HAP-1 (cell line): ENCODE measurements at regions not wholly inside any gene's neighbourhood (a gene's known extent, or its start where the extent isn't known, plus 50 kb on each side); places are given as distances from the start of the nearest gene placed in this dataset.
"Not testable (repeated sequence)": the region's sequence is repeated elsewhere in the genome, so short reads cannot be mapped to it uniquely, and the experiment has no call there.

Experiments
- DNase-seq, 2 experiments: peaks; one replicate each; pipeline ENCODE4 v3.0.0-alpha.2; 2016 to 2020; ENCODE audit warnings: low spot score in 2 of 2
- H3K27me3 ChIP-seq: fragments of 250-450 bp; sonication (Bioruptor Pico); 2 replicates; pipeline ENCODE4 v1.5.1; 2020; ENCODE audit warnings: low read depth, mild to moderate bottlenecking, moderate library complexity
- H3K36me3 ChIP-seq: fragments of 250-450 bp; sonication (Bioruptor Pico); replicated peaks from 2 replicates; pipeline ENCODE4 v1.5.1; 2020; ENCODE audit warnings: mild to moderate bottlenecking
- H3K4me1 ChIP-seq: fragments of 250-450 bp; sonication (Bioruptor Pico); 2 replicates; pipeline ENCODE4 v1.5.1; 2020; ENCODE audit warnings: mild to moderate bottlenecking
- H3K4me3 ChIP-seq: fragments of 250-450 bp; sonication (Bioruptor Pico); 2 replicates; pipeline ENCODE4 v1.5.1; 2020; ENCODE audit warnings: mild to moderate bottlenecking, moderate library complexity
- H3K9me3 ChIP-seq: fragments of 250-450 bp; sonication (Bioruptor Pico); 2 replicates; pipeline ENCODE4 v1.5.1; 2020; ENCODE audit warnings: mild to moderate bottlenecking, moderate library complexity
- in situ Hi-C: fragments of 300-500 bp; cut with MboI; formaldehyde crosslinking; loops from 3 replicates; pipeline ENCODE4 v1.14.3; 2020; ENCODE audit warnings: low sequenced_read_pairs, inconsistent platforms, mixed read lengths

DNA sequence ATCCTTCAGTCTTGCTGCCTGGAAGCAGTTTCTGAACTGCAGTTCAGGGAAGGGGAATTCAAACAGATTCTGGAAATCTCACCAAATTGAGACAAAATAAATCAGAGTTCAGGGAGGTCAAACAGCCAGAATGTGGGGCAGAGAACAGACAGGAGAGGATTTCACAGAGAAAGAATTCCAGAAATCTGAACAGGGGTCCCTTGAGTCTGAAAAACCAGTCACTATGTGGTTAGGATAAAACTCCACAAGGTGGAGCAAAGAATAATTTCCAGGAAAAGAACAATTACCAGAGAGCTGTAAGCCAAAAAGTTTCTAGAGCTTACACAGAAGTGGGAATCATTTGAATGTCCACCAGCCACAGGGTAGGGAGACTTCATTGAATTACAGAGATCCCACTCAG lies 84.7 kb downstream of the URB2 start:
- no peak for DNase-seq
- no peaks in the 10 kb centered on the region for H3K4me1 ChIP-seq
- in situ Hi-C loops: loop anchor here (10.0 kb wide), 1 partner anchor 604 kb away; no protein-coding TSS in a partner anchor
- no peaks in the 10 kb centered on the region for H3K9me3 ChIP-seq
- H3K4me3 ChIP-seq: no peak overlapping the region
- no peaks in the 10 kb centered on the region for H3K27me3 ChIP-seq
- no peaks in the 10 kb centered on the region for H3K36me3 ChIP-seq

DNA sequence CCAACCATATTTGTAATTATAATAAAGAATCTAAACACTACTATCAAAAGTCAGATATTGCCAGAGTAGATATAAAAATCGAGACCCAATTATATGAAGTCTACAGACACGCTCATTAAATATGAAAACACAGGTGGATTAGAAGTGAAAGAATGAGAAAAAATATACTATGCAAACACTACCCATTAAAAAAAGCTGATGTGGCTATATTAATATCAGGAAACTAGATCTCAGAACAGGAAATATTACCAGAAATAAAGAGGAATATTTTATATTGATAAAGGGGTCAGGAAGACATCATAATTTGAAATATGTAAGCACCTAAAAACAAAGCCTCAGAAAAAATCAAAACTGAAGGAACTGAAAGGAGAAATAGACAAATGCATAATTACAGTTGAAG lies 88.3 kb downstream of the URB2 start:
- no peak for DNase-seq
- Histone ChIP-seq H3K36me3 (no peaks in the 10 kb centered on the region), H3K9me3 (no peaks in the 10 kb centered on the region), H3K4me3 (no peak overlapping the region), H3K4me1 (no peaks in the 10 kb centered on the region), H3K27me3 (no peaks in the 10 kb centered on the region)
- in situ Hi-C loops: loop anchor here (10.0 kb wide), 1 partner anchor 600 kb away; no protein-coding TSS in a partner anchor

DNA sequence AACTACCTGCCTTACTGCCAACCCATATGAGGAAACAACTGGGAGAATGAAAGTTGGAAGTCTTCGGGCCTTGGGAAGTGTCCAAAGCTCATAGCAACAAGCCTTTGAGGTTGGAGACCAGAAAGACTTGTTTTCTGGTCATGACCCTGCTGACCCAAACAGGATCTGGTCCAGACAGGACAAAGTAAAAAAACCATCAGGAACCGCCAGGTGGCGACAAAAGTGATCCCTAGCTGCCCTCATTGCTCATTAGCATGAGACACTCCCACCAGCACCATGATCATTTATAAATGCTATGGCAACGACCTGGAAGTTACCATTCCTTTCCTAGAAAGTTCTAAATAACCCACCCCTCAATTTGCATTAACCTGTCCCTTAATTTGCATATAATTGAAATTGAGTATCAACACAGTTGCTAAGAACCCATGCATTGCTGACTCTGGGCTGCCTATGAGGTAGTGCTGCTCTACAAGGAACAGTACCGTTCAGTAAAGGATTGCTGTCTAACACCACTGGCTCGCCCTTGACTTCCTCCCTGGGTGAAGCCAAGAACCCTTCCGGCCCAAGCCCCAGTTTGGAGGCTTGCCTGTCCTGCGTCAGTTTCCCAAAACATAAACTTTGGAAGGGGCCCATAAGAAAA lies 89.0 kb downstream of the URB2 start:
- Histone ChIP-seq H3K27me3 (no peaks in the 10 kb centered on the region), H3K4me1 (no peaks in the 10 kb centered on the region), H3K4me3 (no peak overlapping the region), H3K9me3 (no peaks in the 10 kb centered on the region), H3K36me3 (no peaks in the 10 kb centered on the region)
- peak; percentile 13 to 79 for DNase-seq
- in situ Hi-C loops: loop anchor here (10.0 kb wide), 1 partner anchor 600 kb away; no protein-coding TSS in a partner anchor

DNA sequence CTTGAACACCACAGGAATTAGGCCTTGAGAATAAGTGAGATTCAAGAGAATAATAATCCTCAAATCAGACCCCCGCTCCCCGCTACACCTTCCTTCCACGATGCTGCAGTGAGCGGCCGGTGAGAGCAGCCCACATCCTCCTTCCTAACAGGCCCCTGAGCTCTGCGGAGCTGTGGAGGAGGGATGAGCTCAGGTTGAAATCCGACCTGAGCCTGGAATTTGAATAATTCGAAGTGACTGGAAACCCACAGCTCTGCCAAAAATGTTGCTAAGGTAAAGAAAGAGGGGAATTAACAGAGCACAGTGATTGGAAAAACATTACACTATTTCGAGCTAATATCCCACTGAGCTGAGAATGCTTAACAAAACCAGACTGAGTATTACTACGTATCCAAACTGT lies 90.0 kb downstream of the URB2 start:
- Histone ChIP-seq H3K36me3 (no peaks in the 10 kb centered on the region), H3K9me3 (no peaks in the 10 kb centered on the region), H3K27me3 (no peaks in the 10 kb centered on the region), H3K4me3 (no peak overlapping the region), H3K4me1 (no peaks in the 10 kb centered on the region)
- in situ Hi-C loops: loop anchor here (10.0 kb wide), 1 partner anchor 599 kb away; no protein-coding TSS in a partner anchor
- DNase-seq: no peak

DNA sequence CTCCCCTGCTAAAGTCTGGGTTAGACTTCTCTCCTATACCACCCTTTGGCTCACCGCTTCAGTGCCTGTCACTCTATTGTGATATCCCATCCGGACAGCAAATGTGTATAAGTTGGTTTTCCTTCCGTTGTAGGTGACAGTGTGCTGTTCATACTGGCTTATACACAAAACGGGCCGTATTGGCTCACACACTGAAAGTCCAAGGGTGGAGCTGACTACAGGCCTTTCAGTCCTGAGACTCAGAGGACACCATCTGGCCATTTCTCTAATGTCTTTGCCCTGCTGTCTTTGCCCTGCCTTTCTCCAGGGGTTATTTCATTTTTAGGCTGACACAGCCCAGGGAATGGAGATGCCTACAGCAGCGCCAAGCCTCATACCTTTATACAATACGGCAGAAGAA lies 90.7 kb downstream of the URB2 start:
- H3K27me3 ChIP-seq: no peaks in the 10 kb centered on the region
- no peak overlapping the region for H3K4me3 ChIP-seq
- in situ Hi-C loops: loop anchor here (10.0 kb wide), 1 partner anchor 598 kb away; no protein-coding TSS in a partner anchor
- no peaks in the 10 kb centered on the region for H3K9me3 ChIP-seq
- H3K4me1 ChIP-seq: no peaks in the 10 kb centered on the region
- no peaks in the 10 kb centered on the region for H3K36me3 ChIP-seq
- DNase-seq: no peak

DNA sequence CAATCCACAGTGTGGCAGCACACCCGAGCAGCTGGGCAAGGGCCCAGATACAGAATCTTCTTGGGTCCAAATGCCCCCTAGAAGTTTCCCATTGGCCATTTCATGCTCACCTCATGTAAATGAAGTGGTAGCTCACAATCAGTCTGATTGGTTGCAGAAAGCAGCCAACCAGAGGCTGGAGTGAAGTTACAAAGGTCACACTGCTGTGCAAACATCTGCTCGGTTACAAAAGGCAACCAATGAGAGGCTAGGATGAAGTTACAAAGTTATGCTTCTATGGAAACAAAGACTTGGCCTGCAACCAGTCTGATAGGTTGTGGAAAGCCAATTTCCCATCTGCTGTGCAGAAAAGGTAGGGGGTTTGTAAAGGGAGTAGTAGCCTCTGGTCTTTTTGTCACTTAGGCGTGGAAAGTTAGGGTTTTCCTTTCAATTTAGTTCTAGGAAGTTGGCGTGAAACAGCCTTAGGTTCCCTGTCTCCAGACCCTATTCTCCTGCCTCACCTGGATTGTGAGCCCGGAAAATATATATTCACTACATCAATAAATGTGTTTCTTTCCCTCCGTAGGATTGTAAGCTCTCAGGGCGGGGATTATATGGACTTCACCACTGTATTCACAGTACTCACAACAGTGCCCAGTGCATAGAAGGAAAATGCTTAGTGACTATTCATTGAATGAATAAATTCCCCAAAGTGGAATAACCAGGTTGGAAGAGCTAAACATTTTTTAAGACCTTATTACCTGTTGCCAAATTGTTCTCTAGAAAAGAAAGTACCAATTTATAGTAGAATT lies 91.9 kb downstream of the URB2 start:
- H3K4me3 ChIP-seq: no peak overlapping the region
- no peaks in the 10 kb centered on the region for H3K36me3 ChIP-seq
- no peaks in the 10 kb centered on the region for H3K9me3 ChIP-seq
- no peaks in the 10 kb centered on the region for H3K4me1 ChIP-seq
- DNase-seq: no peak
- in situ Hi-C loops: loop anchor here (10.0 kb wide), 1 partner anchor 597 kb away; no protein-coding TSS in a partner anchor
- no peaks in the 10 kb centered on the region for H3K27me3 ChIP-seq

DNA sequence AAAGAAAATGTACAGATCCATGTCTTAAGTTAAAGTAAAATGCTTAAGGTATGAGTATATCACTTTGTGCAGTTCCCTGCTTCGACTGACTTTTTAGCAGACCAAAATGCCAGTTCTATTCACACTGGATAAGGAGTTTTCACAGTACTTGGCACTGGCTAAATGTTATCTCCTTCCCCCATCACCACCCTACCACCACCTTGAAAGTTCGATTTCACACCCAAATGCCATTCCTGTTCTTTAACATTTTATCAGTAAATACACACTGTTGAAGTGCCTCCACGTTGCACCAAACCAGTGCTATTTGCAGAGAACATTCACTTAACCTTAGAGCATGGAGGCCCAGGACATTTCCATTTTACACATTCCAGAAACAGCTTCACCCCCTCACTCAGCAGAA lies 100.0 kb downstream of the URB2 start:
- Histone ChIP-seq H3K4me3 (no peak overlapping the region), H3K36me3 (no peaks in the 10 kb centered on the region), H3K4me1 (no peaks in the 10 kb centered on the region), H3K9me3 (no peaks in the 10 kb centered on the region), H3K27me3 (no peaks in the 10 kb centered on the region)
- no peak for DNase-seq
- in situ Hi-C loops: no loop called here

DNA sequence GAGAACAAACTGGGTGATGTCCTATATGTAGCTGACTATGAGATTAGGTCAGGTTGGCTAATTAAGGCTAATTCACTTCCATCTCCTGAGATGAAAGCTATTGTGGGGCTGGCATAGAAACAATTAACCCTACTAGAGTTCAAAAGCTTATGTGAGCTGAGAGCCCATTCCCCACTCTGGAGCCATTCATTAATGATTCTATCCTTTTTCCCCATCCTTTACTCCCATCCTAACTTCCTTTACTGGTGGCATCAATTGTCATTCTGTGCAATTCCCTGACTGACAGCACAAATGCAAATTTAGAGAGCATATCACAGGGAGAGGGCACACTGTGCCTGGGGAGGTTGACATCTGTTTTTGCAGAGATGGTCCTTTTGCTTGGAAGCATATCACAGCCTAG lies 103.9 kb downstream of the URB2 start:
- Histone ChIP-seq H3K9me3 (no peaks in the 10 kb centered on the region), H3K27me3 (no peaks in the 10 kb centered on the region), H3K4me1 (no peaks in the 10 kb centered on the region), H3K4me3 (no peak overlapping the region), H3K36me3 (no peaks in the 10 kb centered on the region)
- DNase-seq: no peak
- in situ Hi-C loops: no loop called here

DNA sequence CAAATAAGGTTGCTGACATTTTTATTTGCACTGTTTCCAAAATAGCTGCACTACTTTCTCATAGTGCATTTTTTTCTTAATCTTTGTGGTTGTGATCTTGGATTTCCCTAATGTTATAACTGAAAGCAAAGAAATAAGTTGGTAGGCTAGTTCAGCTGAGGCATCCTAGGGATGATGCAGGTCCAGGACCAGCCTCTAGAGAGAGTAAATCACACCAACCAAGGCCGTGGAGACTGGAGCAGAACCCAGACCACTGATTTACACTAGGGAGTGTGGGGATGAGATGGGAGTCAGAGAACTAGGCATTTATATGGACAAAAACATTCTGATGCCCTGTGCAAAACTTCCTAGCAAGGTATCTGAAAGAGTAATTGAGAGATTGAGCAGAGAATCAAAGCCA lies 104.5 kb downstream of the URB2 start:
- in situ Hi-C loops: no loop called here
- H3K9me3 ChIP-seq: no peaks in the 10 kb centered on the region
- no peaks in the 10 kb centered on the region for H3K36me3 ChIP-seq
- H3K4me1 ChIP-seq: no peaks in the 10 kb centered on the region
- H3K27me3 ChIP-seq: no peaks in the 10 kb centered on the region
- no peak for DNase-seq
- H3K4me3 ChIP-seq: no peak overlapping the region

DNA sequence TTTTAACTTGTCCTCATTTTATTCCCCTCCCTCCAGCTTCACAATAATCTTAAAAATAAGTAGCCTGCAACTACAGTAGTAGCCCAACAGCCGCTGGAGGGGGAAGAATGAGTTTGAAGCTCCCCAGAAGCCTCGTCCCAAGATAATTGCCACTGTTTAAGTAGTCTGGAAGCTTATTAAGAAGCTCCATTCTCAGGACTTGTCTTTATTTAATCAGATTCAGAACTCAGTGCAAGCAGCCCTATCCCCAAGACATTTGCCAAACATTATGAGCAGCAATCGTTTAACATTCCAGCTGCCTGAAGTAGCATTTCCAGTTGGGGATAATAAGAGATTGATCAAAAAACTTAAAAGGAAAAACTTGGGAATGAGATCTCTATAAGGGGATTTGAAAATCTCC lies 106.0 kb downstream of the URB2 start:
- Histone ChIP-seq H3K4me1 (no peaks in the 10 kb centered on the region), H3K9me3 (no peaks in the 10 kb centered on the region), H3K27me3 (no peaks in the 10 kb centered on the region), H3K36me3 (no peaks in the 10 kb centered on the region), H3K4me3 (no peak overlapping the region)
- no peak for DNase-seq
- in situ Hi-C loops: no loop called here

DNA sequence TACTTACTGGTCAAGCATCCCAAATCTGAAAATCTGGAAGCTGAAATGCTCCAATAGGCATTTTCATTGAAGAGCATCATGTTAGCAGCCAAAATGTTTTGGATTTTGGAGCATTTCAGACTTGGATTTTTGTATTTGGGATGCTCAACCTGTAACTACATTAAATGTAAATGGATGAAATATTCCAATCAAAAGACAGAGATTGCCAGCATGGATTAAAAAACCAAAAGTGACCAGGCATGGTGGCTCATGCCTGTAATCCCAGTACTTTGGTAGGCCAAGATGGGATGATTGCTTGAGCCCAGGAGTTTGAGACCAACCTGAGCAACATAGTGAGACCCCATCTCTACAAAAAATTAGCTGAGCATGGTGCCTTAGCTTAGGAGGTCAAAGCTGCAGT lies 110.3 kb downstream of the URB2 start:
- no peaks in the 10 kb centered on the region for H3K9me3 ChIP-seq
- no peak overlapping the region for H3K4me3 ChIP-seq
- no peaks in the 10 kb centered on the region for H3K4me1 ChIP-seq
- in situ Hi-C loops: no loop called here
- DNase-seq: no peak
- no peaks in the 10 kb centered on the region for H3K36me3 ChIP-seq
- H3K27me3 ChIP-seq: no peaks in the 10 kb centered on the region

DNA sequence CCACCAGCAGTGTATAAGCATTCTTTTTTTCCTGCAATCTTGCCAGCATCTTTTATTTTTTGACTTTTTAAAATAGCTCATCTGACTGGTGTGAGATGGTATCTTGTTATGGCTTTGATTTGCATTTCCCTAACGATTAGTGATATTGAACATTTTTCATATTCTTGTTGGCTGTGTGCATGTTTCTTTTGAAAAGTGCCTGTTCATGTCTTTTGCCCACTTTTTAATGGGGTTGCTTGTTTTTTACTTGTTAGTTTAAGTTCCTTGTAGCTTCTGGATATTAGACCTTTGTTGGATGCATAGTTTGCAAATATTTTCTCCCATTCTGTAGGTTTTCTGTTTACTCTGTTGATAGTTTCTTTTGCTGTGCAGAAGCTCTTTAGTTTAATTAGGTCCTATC lies 116.6 kb downstream of the URB2 start:
- H3K27me3 ChIP-seq, in situ Hi-C loops, H3K36me3 ChIP-seq, DNase-seq, H3K4me3 ChIP-seq, H3K9me3 ChIP-seq, H3K4me1 ChIP-seq: not testable (repeated sequence)

DNA sequence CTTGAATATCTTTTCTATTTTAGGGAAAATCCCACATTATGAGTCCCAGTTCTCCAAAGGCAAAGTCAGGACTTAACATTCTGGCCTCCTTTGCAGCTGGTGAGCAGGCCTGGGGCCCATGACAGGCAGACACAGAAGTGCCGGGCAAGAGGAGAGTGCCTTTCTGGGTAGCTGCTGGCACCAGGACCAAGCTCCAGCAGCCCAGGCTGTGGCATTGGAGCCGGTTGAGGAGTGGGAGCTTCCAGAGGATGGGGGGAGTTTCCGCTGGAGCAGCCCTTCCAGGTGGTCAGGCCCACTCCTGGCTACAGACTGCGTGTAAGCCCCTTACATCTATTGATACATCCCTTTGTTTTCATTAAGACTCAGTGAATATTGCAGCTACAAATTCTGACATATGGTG lies 123.9 kb downstream of the URB2 start:
- no peaks in the 10 kb centered on the region for H3K9me3 ChIP-seq
- H3K27me3 ChIP-seq: no peaks in the 10 kb centered on the region
- DNase-seq: no peak
- in situ Hi-C loops: no loop called here
- no peak overlapping the region for H3K4me3 ChIP-seq
- H3K36me3 ChIP-seq: no peaks in the 10 kb centered on the region
- H3K4me1 ChIP-seq: no peaks in the 10 kb centered on the region

DNA sequence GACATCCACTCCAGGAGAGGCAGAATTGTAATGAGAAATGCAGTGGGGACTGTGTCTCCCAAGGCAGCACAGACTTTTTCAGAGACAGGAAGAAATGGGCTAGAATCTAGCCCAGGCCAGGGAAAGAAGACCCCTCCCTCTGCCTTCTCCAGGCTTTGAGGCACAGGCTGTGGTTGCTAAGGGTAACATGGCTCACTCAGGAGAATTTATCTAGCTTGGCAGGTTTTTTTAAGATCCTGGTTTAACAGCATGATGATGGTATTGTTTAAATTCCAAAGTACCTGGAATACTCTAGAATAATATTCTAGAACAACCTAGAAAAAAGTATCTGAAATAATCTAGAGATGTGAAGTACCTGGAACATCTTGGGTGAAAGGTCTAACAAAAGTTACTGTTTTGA lies 125.6 kb downstream of the URB2 start:
- in situ Hi-C loops: no loop called here
- DNase-seq: no peak
- no peaks in the 10 kb centered on the region for H3K36me3 ChIP-seq
- H3K9me3 ChIP-seq: no peaks in the 10 kb centered on the region
- H3K4me1 ChIP-seq: no peaks in the 10 kb centered on the region
- H3K27me3 ChIP-seq: no peaks in the 10 kb centered on the region
- H3K4me3 ChIP-seq: no peak overlapping the region
